RWPE2 (cell line): ENCODE measurements at regions not wholly inside any gene's neighbourhood (a gene's known extent, or its start where the extent isn't known, plus 50 kb on each side); places are given as distances from the start of the nearest gene placed in this dataset.

Experiments
- ATAC-seq: fragments of 200-7000 bp; cut with Tn5 transposase; 3 replicates; pipeline ENCODE4 v1.9.1; 2021; ENCODE audit warnings: low read depth
- DNase-seq: peaks from one replicate; pipeline ENCODE4 v3.0.0-alpha.2; 2020; ENCODE audit warnings: low spot score
- H3K27ac ChIP-seq: fragments of 450-650 bp; 2 replicates; pipeline ENCODE4 v1.5.1; 2017; ENCODE audit warnings: mild to moderate bottlenecking; ENCODE audit not compliant: poor library complexity, severe bottlenecking
- H3K27me3 ChIP-seq: fragments of 250-450 bp; sonication (Bioruptor Pico); 2 replicates; pipeline ENCODE4 v1.5.1; 2021; ENCODE audit warnings: mild to moderate bottlenecking, moderate library complexity; ENCODE audit not compliant: insufficient read depth, poor library complexity, severe bottlenecking
- H3K36me3 ChIP-seq: fragments of 250-450 bp; sonication (Bioruptor Pico); 2 replicates; pipeline ENCODE4 v1.5.1; 2020; ENCODE audit warnings: low read depth, mild to moderate bottlenecking, moderate library complexity
- H3K4me1 ChIP-seq: fragments of 250-450 bp; sonication (Bioruptor Pico); 2 replicates; pipeline ENCODE4 v1.5.1; 2021; ENCODE audit warnings: mild to moderate bottlenecking, moderate library complexity; ENCODE audit not compliant: insufficient read depth, poor library complexity, severe bottlenecking
- H3K4me3 ChIP-seq: fragments of 250-450 bp; sonication (Bioruptor Pico); 2 replicates; pipeline ENCODE4 v1.5.1; 2021; ENCODE audit warnings: mild to moderate bottlenecking, moderate library complexity; ENCODE audit not compliant: severe bottlenecking
- H3K9me3 ChIP-seq: fragments of 250-450 bp; sonication (Bioruptor Pico); 2 replicates; pipeline ENCODE4 v1.5.1; 2021; ENCODE audit warnings: mild to moderate bottlenecking, moderate library complexity; ENCODE audit not compliant: severe bottlenecking
- TF ChIP-seq, protein P1 (sequence below): fragments of 450-650 bp; IDR thresholded peaks from one replicate; pipeline ENCODE4 v1.5.1; 2017; ENCODE audit warnings: mild to moderate bottlenecking, moderate library complexity; ENCODE audit not compliant: poor library complexity, severe bottlenecking

DNA sequence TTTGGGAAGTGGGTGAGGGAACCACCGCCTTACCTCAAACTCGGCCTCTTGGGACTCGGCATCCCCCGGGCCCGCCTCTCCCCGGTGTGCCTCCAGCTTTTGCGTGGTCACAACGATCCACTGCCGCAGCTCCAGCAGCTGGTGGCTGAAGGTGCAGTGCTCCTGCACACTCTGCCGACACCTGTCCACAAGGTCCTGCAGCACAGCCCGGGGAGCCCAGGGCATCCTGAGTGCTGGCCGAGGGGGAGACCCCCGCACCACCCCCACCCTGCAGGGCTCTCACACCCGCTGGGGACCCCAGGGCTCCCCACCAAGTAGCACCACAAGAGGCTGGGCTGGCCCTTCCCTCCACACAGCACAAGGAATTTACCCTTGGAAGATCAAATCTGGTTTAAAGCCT lies 76.6 kb downstream of the SYNE3 start:
- H3K27ac ChIP-seq: no peak overlapping the region
- H3K36me3 ChIP-seq: peaks cover 18% of the 10 kb centered on the region
- H3K4me3 ChIP-seq: no peak overlapping the region
- ATAC-seq: no peak
- DNase-seq: no peak
- no peaks in the 10 kb centered on the region for H3K27me3 ChIP-seq
- H3K4me1 ChIP-seq: no peaks in the 10 kb centered on the region
- TF ChIP-seq, protein P1, sequence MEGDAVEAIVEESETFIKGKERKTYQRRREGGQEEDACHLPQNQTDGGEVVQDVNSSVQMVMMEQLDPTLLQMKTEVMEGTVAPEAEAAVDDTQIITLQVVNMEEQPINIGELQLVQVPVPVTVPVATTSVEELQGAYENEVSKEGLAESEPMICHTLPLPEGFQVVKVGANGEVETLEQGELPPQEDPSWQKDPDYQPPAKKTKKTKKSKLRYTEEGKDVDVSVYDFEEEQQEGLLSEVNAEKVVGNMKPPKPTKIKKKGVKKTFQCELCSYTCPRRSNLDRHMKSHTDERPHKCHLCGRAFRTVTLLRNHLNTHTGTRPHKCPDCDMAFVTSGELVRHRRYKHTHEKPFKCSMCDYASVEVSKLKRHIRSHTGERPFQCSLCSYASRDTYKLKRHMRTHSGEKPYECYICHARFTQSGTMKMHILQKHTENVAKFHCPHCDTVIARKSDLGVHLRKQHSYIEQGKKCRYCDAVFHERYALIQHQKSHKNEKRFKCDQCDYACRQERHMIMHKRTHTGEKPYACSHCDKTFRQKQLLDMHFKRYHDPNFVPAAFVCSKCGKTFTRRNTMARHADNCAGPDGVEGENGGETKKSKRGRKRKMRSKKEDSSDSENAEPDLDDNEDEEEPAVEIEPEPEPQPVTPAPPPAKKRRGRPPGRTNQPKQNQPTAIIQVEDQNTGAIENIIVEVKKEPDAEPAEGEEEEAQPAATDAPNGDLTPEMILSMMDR: no peak
- H3K9me3 ChIP-seq: no peaks in the 10 kb centered on the region

DNA sequence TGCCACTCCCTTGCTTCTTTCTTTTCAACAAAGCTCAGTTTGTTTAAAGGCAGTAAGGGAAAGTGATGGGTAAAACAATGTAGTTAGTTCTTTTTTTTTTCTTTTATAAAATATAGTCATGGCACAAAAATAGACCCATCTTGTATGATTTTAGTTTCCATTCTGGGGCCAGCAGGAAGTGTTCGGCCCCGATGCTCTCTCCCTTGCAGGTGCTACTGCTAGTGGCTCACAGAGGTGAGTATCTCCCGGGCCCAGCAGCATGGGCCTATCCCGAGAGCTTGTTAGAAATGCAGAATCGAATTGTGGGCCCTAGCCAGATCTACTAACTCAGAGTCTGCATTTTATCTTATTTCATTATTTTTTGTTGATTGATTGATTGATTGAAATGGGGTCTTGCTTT lies 78.7 kb downstream of the SYNE3 start:
- Histone ChIP-seq H3K4me3 (no peak overlapping the region), H3K27me3 (no peaks in the 10 kb centered on the region), H3K27ac (no peak overlapping the region), H3K9me3 (no peaks in the 10 kb centered on the region), H3K4me1 (no peaks in the 10 kb centered on the region), H3K36me3 (peaks cover 24% of the 10 kb centered on the region)
- ATAC-seq (no peak), DNase-seq (no peak)
- TF ChIP-seq, protein P1: no peak

DNA sequence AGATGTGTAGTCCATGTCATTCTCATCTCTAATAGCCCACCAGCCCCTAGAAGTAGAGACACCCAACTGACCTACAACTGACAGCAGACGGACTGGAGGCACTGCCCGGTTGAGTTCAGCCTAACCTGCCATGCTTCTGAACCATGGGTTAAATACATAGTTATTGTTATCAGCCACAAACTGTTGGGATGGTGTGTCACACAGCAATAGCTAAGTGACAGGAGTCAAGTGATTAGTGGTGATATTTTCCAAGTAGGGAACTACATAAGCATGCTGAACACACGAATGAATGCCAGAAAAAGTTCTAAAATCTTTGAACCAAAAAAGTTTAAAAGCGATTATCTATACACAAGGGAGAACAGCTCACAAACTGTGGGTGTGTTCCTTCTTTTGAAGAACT lies 80.1 kb downstream of the SYNE3 start:
- Histone ChIP-seq H3K27me3 (no peaks in the 10 kb centered on the region), H3K27ac (no peak overlapping the region), H3K4me3 (no peak overlapping the region), H3K4me1 (no peaks in the 10 kb centered on the region), H3K9me3 (no peaks in the 10 kb centered on the region), H3K36me3 (peaks cover 30% of the 10 kb centered on the region)
- TF ChIP-seq, protein P1: no peak
- no peak for DNase-seq
- ATAC-seq: no peak

DNA sequence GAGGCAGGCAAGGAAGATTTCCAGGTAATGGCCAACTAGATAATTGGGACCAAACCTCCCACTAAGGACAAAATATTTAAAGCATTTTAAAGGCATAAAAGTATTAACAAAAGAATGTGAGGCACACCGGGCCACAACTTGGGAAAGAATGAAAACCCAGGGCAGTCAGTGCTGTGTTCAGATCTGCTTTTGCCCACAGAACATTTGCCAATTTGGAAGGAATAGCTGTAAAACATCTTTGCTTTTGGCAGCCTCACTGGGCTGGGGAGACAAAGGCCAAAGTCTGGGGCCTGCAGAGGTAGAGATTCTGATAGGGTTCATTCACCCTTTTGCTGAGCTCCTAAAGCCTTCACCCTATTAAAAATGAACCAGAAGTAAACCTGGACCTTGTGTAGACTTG lies 82.3 kb downstream of the SYNE3 start:
- no peaks in the 10 kb centered on the region for H3K4me1 ChIP-seq
- peaks cover 34% of the 10 kb centered on the region for H3K36me3 ChIP-seq
- DNase-seq: no peak

DNA sequence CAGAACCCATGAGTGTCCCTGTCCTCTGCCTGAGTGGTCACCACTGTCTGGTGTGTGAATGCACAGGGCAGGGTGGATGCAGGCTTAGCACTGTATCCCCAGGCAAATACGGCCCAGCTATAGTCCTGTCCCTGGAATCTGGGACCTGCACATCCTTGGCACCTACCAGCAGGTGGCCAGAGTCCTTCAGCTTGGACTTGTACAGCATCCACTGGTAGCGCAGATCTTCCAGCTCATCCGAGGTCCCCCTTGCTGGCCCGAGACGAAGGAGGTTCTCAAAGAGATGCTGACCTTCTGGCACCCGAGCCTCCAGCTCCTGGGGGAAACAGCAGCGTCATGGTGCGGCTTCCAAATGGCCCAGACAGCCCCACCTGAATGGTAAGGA lies 83.4 kb downstream of the SYNE3 start:
- DNase-seq (no peak), ATAC-seq (no peak)
- no peaks in the 10 kb centered on the region for H3K9me3 ChIP-seq
- H3K27me3 ChIP-seq: no peaks in the 10 kb centered on the region
- TF ChIP-seq, protein P1: no peak
- H3K36me3 ChIP-seq: peaks cover 27% of the 10 kb centered on the region
- H3K4me3 ChIP-seq: no peak overlapping the region
- no peaks in the 10 kb centered on the region for H3K4me1 ChIP-seq
- no peak overlapping the region for H3K27ac ChIP-seq

More for the DNA sequence above, 82.3 kb downstream of the SYNE3 start:
- H3K4me3 ChIP-seq: no peak overlapping the region
- no peak overlapping the region for H3K27ac ChIP-seq
- TF ChIP-seq, protein P1: no peak
- no peaks in the 10 kb centered on the region for H3K27me3 ChIP-seq
- no peak for ATAC-seq
- H3K9me3 ChIP-seq: no peaks in the 10 kb centered on the region
